Erythroblast (primary cell): ENCODE measurements at regions not wholly inside any gene's neighbourhood (a gene's known extent, or its start where the extent isn't known, plus 50 kb on each side); places are given as distances from the start of the nearest gene placed in this dataset.

Experiments
- GATA1 ChIP-seq: IDR thresholded peaks from 2 replicates; pipeline ENCODE4 v1.6.1; 2011; ENCODE audit warnings: low read depth, mild to moderate bottlenecking, control low read depth, low read length, moderate library complexity
- POLR2A ChIP-seq: IDR thresholded peaks from 2 replicates; pipeline ENCODE4 v1.6.1; 2011; ENCODE audit warnings: mild to moderate bottlenecking, low read length

DNA sequence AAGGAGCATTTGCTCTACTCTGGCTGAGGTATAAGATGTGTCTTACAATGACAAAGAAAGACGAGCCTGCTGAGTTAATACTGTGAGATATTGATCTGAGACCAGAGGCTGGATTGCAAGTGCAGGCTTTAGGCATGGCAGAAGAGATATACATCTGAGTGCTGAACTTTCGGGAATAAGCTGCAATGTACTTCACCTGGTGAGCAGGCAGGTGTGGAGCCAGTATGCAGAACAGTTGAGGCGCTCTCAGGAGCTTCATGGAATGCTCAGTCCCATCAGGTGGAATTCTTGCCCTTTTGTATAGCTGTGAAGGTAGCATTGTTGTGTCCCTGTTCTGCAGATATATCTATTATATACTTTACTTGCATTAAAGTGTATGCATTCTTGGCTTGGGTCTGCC is 179.3 kb upstream of the RIMS1 start:
- TF ChIP-seq POLR2A (no peak), GATA1 (no peak)
